Peyer's patch (tissue), 4 donors: ENCODE measurements at regions not wholly inside any gene's neighbourhood (a gene's known extent, or its start where the extent isn't known, plus 50 kb on each side); places are given as distances from the start of the nearest gene placed in this dataset.
A peak's percentile ranks its signal among the peaks of the same experiment; 100 is the strongest.
"Not testable (repeated sequence)": the region's sequence is repeated elsewhere in the genome, so short reads cannot be mapped to it uniquely, and the experiment has no call there.

Experiments used
- DNase-seq, 3 donors: peaks; one replicate each; pipeline ENCODE4 v3.0.0-alpha.2; 2017 to 2019
- H3K27ac ChIP-seq, 4 donors: fragments of 200-600 bp; sonication (generic); one replicate each; pipeline ENCODE4 v1.5.1; 2016 to 2019
- H3K27me3 ChIP-seq, 2 donors: fragments of 200-600 bp; sonication (generic); one replicate each; pipeline ENCODE4 v1.5.1; 2019
- H3K36me3 ChIP-seq, 3 donors: fragments of 200-600 bp; sonication (generic); one replicate each; pipeline ENCODE4 v1.5.1; 2016 to 2019
- H3K4me1 ChIP-seq, 4 donors: fragments of 200-600 bp; sonication (generic); one replicate each; pipeline ENCODE4 v1.5.1; 2016 to 2019
- H3K4me3 ChIP-seq, 4 donors: fragments of 200-600 bp; sonication (generic); 1 replicate in 3 of 4; 2 replicates in 1 of 4; pipeline ENCODE4 v1.5.1; 2016 to 2019; ENCODE audit warnings: mild to moderate bottlenecking in 1 of 4
- H3K9me3 ChIP-seq, 4 donors: fragments of 200-600 bp; sonication (generic); one replicate each; pipeline ENCODE4 v1.5.1; 2016 to 2019; ENCODE audit warnings: mild to moderate bottlenecking in 1 of 4
- POLR2A ChIP-seq, 2 donors: fragments of 450-650 bp; IDR thresholded peaks; one replicate each; pipeline ENCODE4 v1.5.1; 2017; ENCODE audit warnings: antibody characterized with exemption in 2 of 2, mild to moderate bottlenecking in 2 of 2, moderate library complexity in 2 of 2
- TF ChIP-seq, protein P1 (sequence below), 6 experiments: fragments of 450-650 bp in 4 of 6; fragments of 200-600 bp in 2 of 6; sonication (generic) in 1 of 6; IDR thresholded peaks; one replicate each; pipeline ENCODE4 v1.5.1; 2017 to 2019; ENCODE audit warnings: antibody characterized with exemption in 6 of 6, mild to moderate bottlenecking in 3 of 6, moderate library complexity in 1 of 6

GRCh38 chr15:25248583-25249235, 190.1 kb downstream of the UBE3A start:
- Histone ChIP-seq H3K27me3 (no peaks in the 10 kb centered on the region), H3K36me3 (no peaks in the 10 kb centered on the region), H3K4me3 (no peak overlapping the region), H3K9me3 (peaks cover 0 to 32% (median 10%) of the 10 kb centered on the region in 4 donors), H3K4me1 (no peaks in the 10 kb centered on the region), H3K27ac (no peak overlapping the region)
- TF ChIP-seq POLR2A (IDR thresholded peaks at IDR 0.05), result no peak
- TF ChIP-seq, protein P1, sequence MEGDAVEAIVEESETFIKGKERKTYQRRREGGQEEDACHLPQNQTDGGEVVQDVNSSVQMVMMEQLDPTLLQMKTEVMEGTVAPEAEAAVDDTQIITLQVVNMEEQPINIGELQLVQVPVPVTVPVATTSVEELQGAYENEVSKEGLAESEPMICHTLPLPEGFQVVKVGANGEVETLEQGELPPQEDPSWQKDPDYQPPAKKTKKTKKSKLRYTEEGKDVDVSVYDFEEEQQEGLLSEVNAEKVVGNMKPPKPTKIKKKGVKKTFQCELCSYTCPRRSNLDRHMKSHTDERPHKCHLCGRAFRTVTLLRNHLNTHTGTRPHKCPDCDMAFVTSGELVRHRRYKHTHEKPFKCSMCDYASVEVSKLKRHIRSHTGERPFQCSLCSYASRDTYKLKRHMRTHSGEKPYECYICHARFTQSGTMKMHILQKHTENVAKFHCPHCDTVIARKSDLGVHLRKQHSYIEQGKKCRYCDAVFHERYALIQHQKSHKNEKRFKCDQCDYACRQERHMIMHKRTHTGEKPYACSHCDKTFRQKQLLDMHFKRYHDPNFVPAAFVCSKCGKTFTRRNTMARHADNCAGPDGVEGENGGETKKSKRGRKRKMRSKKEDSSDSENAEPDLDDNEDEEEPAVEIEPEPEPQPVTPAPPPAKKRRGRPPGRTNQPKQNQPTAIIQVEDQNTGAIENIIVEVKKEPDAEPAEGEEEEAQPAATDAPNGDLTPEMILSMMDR (IDR thresholded peaks at IDR 0.05), result no peak
- DNase-seq, result peak in 1 of 3 donors; percentile 24

DNA sequence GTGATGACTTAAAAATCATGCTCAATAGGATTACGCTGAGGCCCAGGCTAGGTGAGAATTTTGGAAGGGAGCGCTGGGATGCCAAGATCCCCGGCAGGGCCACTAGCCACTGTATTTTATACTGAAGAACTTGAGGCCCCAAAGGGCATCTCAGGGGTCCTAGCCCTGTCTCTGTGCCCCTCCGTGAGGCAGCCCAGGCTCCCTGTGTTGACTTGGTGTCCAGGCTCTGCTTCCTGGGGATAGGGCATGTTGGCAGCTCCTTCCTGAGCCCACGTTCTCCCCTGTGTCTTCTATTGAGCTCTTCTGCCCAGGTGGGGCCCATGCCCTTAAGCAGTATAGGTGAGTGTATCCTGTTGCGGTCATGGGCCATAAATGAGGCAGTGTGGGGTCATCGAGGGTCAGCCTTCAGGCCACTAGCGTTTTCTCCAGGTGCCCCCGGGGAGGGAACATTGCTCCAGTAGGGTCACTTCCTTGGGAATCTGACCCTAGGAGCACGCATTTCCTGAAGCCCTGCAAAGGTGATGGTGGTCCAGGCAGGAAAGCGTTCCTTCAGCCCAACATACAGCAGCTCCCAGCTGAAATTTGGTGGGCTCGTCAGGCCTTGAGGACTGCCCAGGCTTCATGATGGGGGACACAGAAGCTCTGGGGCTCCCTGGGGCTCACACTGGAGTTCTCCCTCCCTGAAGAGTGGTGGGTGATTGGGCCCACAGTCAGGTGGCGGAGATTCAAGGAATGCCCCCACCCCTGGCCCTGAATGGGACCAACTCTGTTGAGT, 189.4 kb downstream of the UBE3A start:
- no peaks in the 10 kb centered on the region for H3K4me1 ChIP-seq
- H3K9me3 ChIP-seq, result peaks cover 0 to 32% (median 10%) of the 10 kb centered on the region in 4 donors

DNA sequence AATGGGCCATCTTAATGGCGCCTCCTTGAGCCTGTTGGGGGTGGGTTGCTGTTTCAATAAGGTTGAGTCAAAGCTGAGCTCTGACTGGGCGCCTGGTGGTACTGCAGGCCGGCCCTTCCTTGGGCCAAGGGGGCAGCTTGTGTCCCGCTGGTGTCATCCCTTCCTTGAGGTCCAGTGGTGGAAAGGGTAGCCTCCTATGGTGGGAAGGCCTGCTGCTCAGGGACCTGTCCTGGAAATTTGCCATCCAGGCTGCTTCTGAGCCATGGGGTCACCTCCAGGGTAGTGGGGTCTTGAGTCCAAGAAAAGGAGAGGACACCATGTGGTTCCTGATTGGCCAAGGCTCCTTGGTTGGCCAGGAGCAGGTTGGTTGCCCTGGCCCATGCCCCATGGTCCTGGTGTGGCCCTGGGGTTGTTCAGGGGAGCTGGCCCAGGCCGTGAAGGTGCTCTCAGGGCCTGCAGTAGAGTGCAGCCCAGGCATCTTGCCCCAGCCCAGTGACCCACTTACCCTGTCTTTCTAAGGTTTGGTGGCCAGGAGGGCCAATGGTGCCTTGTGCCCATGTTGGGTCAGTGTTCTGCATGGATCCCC, 188.7 kb downstream of the UBE3A start:
- Histone ChIP-seq H3K4me1 (no peaks in the 10 kb centered on the region), H3K36me3 (no peaks in the 10 kb centered on the region)

More for the DNA sequence above, 189.4 kb downstream of the UBE3A start:
- no peaks in the 10 kb centered on the region for H3K36me3 ChIP-seq
- no peak overlapping the region for H3K4me3 ChIP-seq
- H3K27ac ChIP-seq, result no peak overlapping the region
- no peaks in the 10 kb centered on the region for H3K27me3 ChIP-seq
- TF ChIP-seq POLR2A (IDR thresholded peaks at IDR 0.05), result no peak
- TF ChIP-seq, protein P1 (IDR thresholded peaks at IDR 0.05), result no peak
- DNase-seq, result peak in 2 of 3 donors; percentile 14 to 30

GRCh38 chr15:25250906-25251622, 187.8 kb downstream of the UBE3A start:
- TF ChIP-seq, protein P1 (IDR thresholded peaks at IDR 0.05), result no peak
- TF ChIP-seq POLR2A (IDR thresholded peaks at IDR 0.05), result no peak
- peaks cover 0 to 30% (median 10%) of the 10 kb centered on the region in 4 donors for H3K9me3 ChIP-seq
- no peaks in the 10 kb centered on the region for H3K4me1 ChIP-seq
- H3K27ac ChIP-seq, result no peak overlapping the region
- no peaks in the 10 kb centered on the region for H3K36me3 ChIP-seq
- H3K4me3 ChIP-seq, result no peak overlapping the region
- no peaks in the 10 kb centered on the region for H3K27me3 ChIP-seq
- no peak for DNase-seq

More for the DNA sequence above, 188.7 kb downstream of the UBE3A start:
- Histone ChIP-seq H3K27me3 (no peaks in the 10 kb centered on the region), H3K27ac (no peak overlapping the region), H3K9me3 (peaks cover 0 to 32% (median 10%) of the 10 kb centered on the region in 4 donors), H3K4me3 (no peak overlapping the region)
- TF ChIP-seq, protein P1 (IDR thresholded peaks at IDR 0.05), result no peak
- TF ChIP-seq POLR2A (IDR thresholded peaks at IDR 0.05), result no peak
- DNase-seq, result peak in 1 of 3 donors; percentile 21

GRCh38 chr15:25251700-25252390, 187.0 kb downstream of the UBE3A start:
- Histone ChIP-seq H3K4me1 (no peaks in the 10 kb centered on the region), H3K27ac (no peak overlapping the region), H3K27me3 (no peaks in the 10 kb centered on the region), H3K36me3 (no peaks in the 10 kb centered on the region), H3K4me3 (no peak overlapping the region), H3K9me3 (peaks cover 0 to 24% (median 8%) of the 10 kb centered on the region in 4 donors)
- peak in 1 of 3 donors; percentile 38 for DNase-seq
- TF ChIP-seq, protein P1 (IDR thresholded peaks at IDR 0.05), result no peak
- TF ChIP-seq POLR2A (IDR thresholded peaks at IDR 0.05), result no peak

- H3K9me3 ChIP-seq, result peaks cover 0 to 20% (median 7%) of the 10 kb centered on the region in 4 donors
These were observed 185.5 kb downstream of the UBE3A start for GRCh38 chr15:25253048-25253973.

More at GRCh38 chr15:25253048-25253973, 185.5 kb downstream of the UBE3A start:
- not testable (repeated sequence) for H3K27ac ChIP-seq, H3K4me3 ChIP-seq, H3K36me3 ChIP-seq, DNase-seq, H3K27me3 ChIP-seq, H3K4me1 ChIP-seq
